Right ventricle myocardium inferior (tissue), 1 donor: ENCODE measurements at regions not wholly inside any gene's neighbourhood (a gene's known extent, or its start where the extent isn't known, plus 50 kb on each side); places are given as distances from the start of the nearest gene placed in this dataset.
"Not testable (repeated sequence)": the region's sequence is repeated elsewhere in the genome, so short reads cannot be mapped to it uniquely, and the experiment has no call there.

Experiments
- ATAC-seq: fragments of 200-7000 bp; cut with Tn5 transposase; one replicate; pipeline ENCODE4 v1.9.1; 2020; ENCODE audit warnings: mild to moderate bottlenecking, moderate library complexity
- DNase-seq: peaks from one replicate; pipeline ENCODE4 v3.0.0; 2021; ENCODE audit errors: missing footprints
- intact Hi-C: fragments of 100-400 bp; cut with DNase I; formaldehyde crosslinking; loops from one replicate; pipeline ENCODE4 v1.11.0; 2022
- donor health status: DM: no; HTN: yes; CAD: no; lungs with severe emphysema.

GRCh38 chr4:72827968-72828367 is 241.5 kb downstream of the COX18 start:
- no peak for DNase-seq
- ATAC-seq = no peak
- intact Hi-C loops = no loop called here

- ATAC-seq (no peak), DNase-seq (no peak)
- intact Hi-C loops = no loop called here
These were observed 249.4 kb downstream of the COX18 start for GRCh38 chr4:72820107-72820506.

GRCh38 chr4:72817012-72817411 is 248.0 kb upstream of the ADAMTS3 start:
- DNase-seq = no peak
- intact Hi-C loops = no loop called here
- ATAC-seq = no peak

- ATAC-seq = no peak
- intact Hi-C loops = no loop called here
- no peak for DNase-seq
These were observed 245.2 kb upstream of the ADAMTS3 start for GRCh38 chr4:72814241-72814640.

GRCh38 chr4:72809208-72809607 is 240.2 kb upstream of the ADAMTS3 start:
- intact Hi-C loops = no loop called here
- no peak for DNase-seq
- no peak for ATAC-seq

- ATAC-seq (no peak), DNase-seq (no peak)
- intact Hi-C loops = no loop called here
These were observed 236.3 kb upstream of the ADAMTS3 start for GRCh38 chr4:72805284-72805683.

- intact Hi-C loops = no loop called here
- ATAC-seq (no peak), DNase-seq (no peak)
These were observed 228.5 kb upstream of the ADAMTS3 start for GRCh38 chr4:72797486-72797885.

- DNase-seq (no peak), ATAC-seq (no peak)
- intact Hi-C loops = no loop called here
These were observed 222.0 kb upstream of the ADAMTS3 start for GRCh38 chr4:72791054-72791453.

GRCh38 chr4:72786401-72786990 is 217.5 kb upstream of the ADAMTS3 start:
- DNase-seq (no peak), ATAC-seq (no peak)
- intact Hi-C loops = no loop called here

GRCh38 chr4:72779241-72779640 is 210.2 kb upstream of the ADAMTS3 start:
- intact Hi-C loops = no loop called here
- ATAC-seq (no peak), DNase-seq (no peak)

GRCh38 chr4:72777436-72777835 is 208.4 kb upstream of the ADAMTS3 start:
- intact Hi-C loops = no loop called here
- ATAC-seq (no peak), DNase-seq (no peak)

- intact Hi-C loops = no loop called here
- ATAC-seq (no peak), DNase-seq (no peak)
These were observed 201.7 kb upstream of the ADAMTS3 start for GRCh38 chr4:72770708-72771107.

GRCh38 chr4:72768364-72768763 is 199.3 kb upstream of the ADAMTS3 start:
- ATAC-seq = no peak
- intact Hi-C loops = no loop called here

GRCh38 chr4:72767618-72768302 is 198.7 kb upstream of the ADAMTS3 start:
- DNase-seq (no peak), ATAC-seq (no peak)
- intact Hi-C loops = no loop called here

More at GRCh38 chr4:72768364-72768763, 199.3 kb upstream of the ADAMTS3 start:
- DNase-seq = no peak

GRCh38 chr4:72765788-72766187 is 196.8 kb upstream of the ADAMTS3 start:
- peak; percentile 50 for DNase-seq
- intact Hi-C loops, ATAC-seq: not testable (repeated sequence)

- no peak for DNase-seq
- intact Hi-C loops = no loop called here
- no peak for ATAC-seq
These were observed 192.5 kb upstream of the ADAMTS3 start for GRCh38 chr4:72761368-72762038.

- intact Hi-C loops = not testable (repeated sequence)
These were observed 184.4 kb upstream of the ADAMTS3 start for GRCh38 chr4:72753414-72753813.

GRCh38 chr4:72744103-72744725 is 175.2 kb upstream of the ADAMTS3 start:
- ATAC-seq = no peak
- intact Hi-C loops = no loop called here
- no peak for DNase-seq

More at GRCh38 chr4:72753414-72753813, 184.4 kb upstream of the ADAMTS3 start:
- ATAC-seq, DNase-seq: not testable (repeated sequence)

GRCh38 chr4:72743078-72743477 is 174.1 kb upstream of the ADAMTS3 start:
- intact Hi-C loops = no loop called here
- no peak for DNase-seq
- no peak for ATAC-seq

GRCh38 chr4:72715299-72715698 is 146.3 kb upstream of the ADAMTS3 start:
- ATAC-seq (no peak), DNase-seq (no peak)
- intact Hi-C loops = no loop called here
